Immature natural killer cell (primary cell): ENCODE measurements at regions not wholly inside any gene's neighbourhood (a gene's known extent, or its start where the extent isn't known, plus 50 kb on each side); places are given as distances from the start of the nearest gene placed in this dataset.

Experiments used
- DNase-seq, 3 donors: peaks; one replicate each; pipeline ENCODE4 v3.0.0; 2022; ENCODE audit warnings: mixed read lengths in 1 of 3
- H3K27ac Mint-ChIP-seq, 6 donors: one replicate each; pipeline ENCODE4 v1.8.0; 2020; ENCODE audit warnings: mixed read lengths in 6 of 6, mild to moderate bottlenecking in 5 of 6, inconsistent platforms in 4 of 6, moderate library complexity in 3 of 6
- H3K27me3 Mint-ChIP-seq, 3 donors: one replicate each; pipeline ENCODE4 v1.8.0; 2020 to 2021; ENCODE audit warnings: low read depth in 3 of 3, mild to moderate bottlenecking in 3 of 3, mixed read lengths in 3 of 3, moderate library complexity in 3 of 3, inconsistent platforms in 1 of 3
- H3K36me3 Mint-ChIP-seq, 3 donors: one replicate each; pipeline ENCODE4 v1.8.0; 2020; ENCODE audit warnings: mixed read lengths in 3 of 3, inconsistent platforms in 2 of 3, mild to moderate bottlenecking in 2 of 3
- H3K4me1 Mint-ChIP-seq, 2 donors: one replicate each; pipeline ENCODE4 v1.8.0; 2020; ENCODE audit warnings: inconsistent platforms in 2 of 2, mild to moderate bottlenecking in 2 of 2, mixed read lengths in 2 of 2, moderate library complexity in 1 of 2
- H3K4me3 Mint-ChIP-seq, 5 donors: one replicate each; pipeline ENCODE4 v1.8.0; 2020; ENCODE audit warnings: mild to moderate bottlenecking in 5 of 5, mixed read lengths in 5 of 5, inconsistent platforms in 3 of 5, moderate library complexity in 3 of 5
- H3K9me3 Mint-ChIP-seq, 6 donors: one replicate each; pipeline ENCODE4 v1.8.0; 2020; ENCODE audit warnings: mild to moderate bottlenecking in 6 of 6, mixed read lengths in 6 of 6, inconsistent platforms in 4 of 6, moderate library complexity in 3 of 6

DNA sequence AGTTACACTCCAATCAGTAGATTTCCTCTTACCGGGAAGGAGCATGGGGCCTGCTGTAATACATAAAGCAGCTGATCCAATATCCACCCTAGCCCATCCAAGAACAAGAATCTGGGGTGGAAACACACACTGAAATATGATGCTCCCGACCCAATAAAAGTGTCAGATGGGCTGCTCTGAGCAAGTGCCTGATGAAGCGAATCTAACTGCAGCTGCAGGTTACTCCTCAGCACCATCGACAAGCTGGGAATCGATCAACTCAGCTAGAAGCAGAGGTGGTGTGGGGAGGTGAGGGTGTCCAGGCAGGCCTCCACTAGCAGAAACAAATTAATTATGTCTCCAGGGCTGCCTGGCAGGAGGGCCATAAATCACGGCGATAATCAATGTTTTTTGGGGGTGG is 64.0 kb upstream of the WSCD2 start:
- H3K36me3 Mint-ChIP-seq, result no peaks in the 10 kb centered on the region
- H3K4me3 Mint-ChIP-seq, result no peak overlapping the region
- peaks cover 9 to 18% (median 11%) of the 10 kb centered on the region in 3 donors for H3K27me3 Mint-ChIP-seq
- no peaks in the 10 kb centered on the region for H3K4me1 Mint-ChIP-seq
- no peak for DNase-seq
- H3K9me3 Mint-ChIP-seq, result no peaks in the 10 kb centered on the region
- no peak overlapping the region for H3K27ac Mint-ChIP-seq

DNA sequence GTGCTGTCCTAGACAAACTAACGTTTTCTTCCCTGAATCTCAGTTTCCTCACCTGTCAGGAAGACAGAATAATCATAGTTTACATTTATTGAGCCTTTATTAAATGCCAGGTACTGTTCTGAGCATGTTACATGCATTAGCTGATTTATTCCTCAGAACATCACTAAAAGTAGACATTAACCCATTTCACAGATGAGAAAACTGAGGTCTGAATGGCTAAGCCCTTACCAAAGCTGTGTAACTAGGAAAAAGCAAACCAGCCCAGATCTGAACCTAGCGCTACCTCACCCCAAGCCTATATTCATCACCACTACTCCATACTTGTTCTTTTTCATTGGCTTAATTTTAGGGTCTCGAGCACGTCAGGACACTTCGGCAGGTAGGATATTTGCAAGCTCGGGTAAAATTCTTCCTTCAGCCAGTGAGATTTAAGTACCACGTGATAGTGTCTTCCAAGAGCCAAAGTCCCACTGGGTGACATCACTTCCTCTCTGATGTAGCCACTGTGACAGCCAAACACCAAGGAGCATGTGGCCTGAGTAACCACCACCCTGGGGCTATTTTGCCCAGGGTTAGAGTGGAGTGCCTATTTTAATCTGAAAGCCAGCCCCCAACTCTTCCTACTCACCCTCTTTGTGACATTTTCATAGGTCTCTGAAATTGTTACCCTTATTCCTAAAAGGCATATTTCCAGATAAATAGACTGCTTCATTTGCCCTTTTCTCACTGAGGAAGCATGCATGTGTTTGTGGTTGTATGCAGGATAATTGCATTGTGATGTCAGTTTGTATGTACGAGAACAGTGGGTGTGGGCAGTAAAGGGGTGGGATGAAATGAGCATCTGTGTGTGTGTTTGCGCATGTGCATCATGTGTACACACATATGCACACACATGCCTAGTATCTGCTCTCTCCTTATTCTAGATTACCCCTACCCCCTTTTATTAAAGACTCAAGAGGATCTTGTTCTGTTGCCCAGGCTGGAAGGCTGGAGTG is 62.2 kb upstream of the WSCD2 start:
- H3K27ac Mint-ChIP-seq, result no peak overlapping the region

GRCh38 chr12:108069651-108070165 is 59.4 kb upstream of the WSCD2 start:
- DNase-seq, result no peak
- no peaks in the 10 kb centered on the region for H3K36me3 Mint-ChIP-seq
- H3K9me3 Mint-ChIP-seq, result no peaks in the 10 kb centered on the region
- H3K27ac Mint-ChIP-seq, result no peak overlapping the region
- H3K4me3 Mint-ChIP-seq, result no peak overlapping the region
- H3K4me1 Mint-ChIP-seq, result no peaks in the 10 kb centered on the region
- H3K27me3 Mint-ChIP-seq, result peaks cover 8 to 13% (median 9%) of the 10 kb centered on the region in 3 donors

More for the DNA sequence above, 62.2 kb upstream of the WSCD2 start:
- Mint-ChIP-seq H3K36me3 (no peaks in the 10 kb centered on the region), H3K4me3 (no peak overlapping the region), H3K4me1 (no peaks in the 10 kb centered on the region), H3K9me3 (no peaks in the 10 kb centered on the region), H3K27me3 (peaks cover 9 to 15% (median 11%) of the 10 kb centered on the region in 3 donors)
- no peak for DNase-seq

- Mint-ChIP-seq H3K36me3 (no peaks in the 10 kb centered on the region), H3K27ac (no peak overlapping the region), H3K4me1 (no peaks in the 10 kb centered on the region), H3K9me3 (no peaks in the 10 kb centered on the region), H3K4me3 (no peak overlapping the region), H3K27me3 (peaks cover 6 to 7% (median 6%) of the 10 kb centered on the region in 3 donors)
- no peak for DNase-seq
Observed at GRCh38 chr12:108075561-108075960, 53.5 kb upstream of the WSCD2 start.

GRCh38 chr12:108076556-108076955 is 52.5 kb upstream of the WSCD2 start:
- Mint-ChIP-seq H3K27ac (no peak overlapping the region), H3K27me3 (peaks cover 4 to 9% (median 6%) of the 10 kb centered on the region in 3 donors), H3K36me3 (no peaks in the 10 kb centered on the region), H3K9me3 (no peaks in the 10 kb centered on the region), H3K4me1 (no peaks in the 10 kb centered on the region), H3K4me3 (no peak overlapping the region)
- DNase-seq, result no peak

GRCh38 chr12:108078428-108078827 is 50.7 kb upstream of the WSCD2 start:
- H3K4me1 Mint-ChIP-seq, result no peaks in the 10 kb centered on the region
- no peak for DNase-seq
- H3K4me3 Mint-ChIP-seq, result no peak overlapping the region
- no peaks in the 10 kb centered on the region for H3K9me3 Mint-ChIP-seq
- no peak overlapping the region for H3K27ac Mint-ChIP-seq
- H3K36me3 Mint-ChIP-seq, result no peaks in the 10 kb centered on the region
- peaks cover 1 to 12% (median 3%) of the 10 kb centered on the region in 3 donors for H3K27me3 Mint-ChIP-seq
